Neural crest cell (in vitro differentiated cells): ENCODE measurements at regions not wholly inside any gene's neighbourhood (a gene's known extent, or its start where the extent isn't known, plus 50 kb on each side); places are given as distances from the start of the nearest gene placed in this dataset.

Source experiments
- DNase-seq: peaks from one replicate; pipeline ENCODE4 v3.0.0; 2021; ENCODE audit warnings: low read depth, mixed read lengths, low spot score
- H3K27ac Mint-ChIP-seq: one replicate; pipeline ENCODE4 v1.8.0; 2021; ENCODE audit warnings: mild to moderate bottlenecking, mixed read lengths; ENCODE audit not compliant: unreplicated experiment
- H3K27me3 Mint-ChIP-seq: 2 replicates; pipeline ENCODE4 v1.8.0; 2021; ENCODE audit warnings: low read depth, mild to moderate bottlenecking, mixed read lengths
- H3K36me3 Mint-ChIP-seq: 2 replicates; pipeline ENCODE4 v1.8.0; 2021; ENCODE audit warnings: low read depth, mild to moderate bottlenecking, mixed read lengths
- H3K4me1 Mint-ChIP-seq: 2 replicates; pipeline ENCODE4 v1.8.0; 2021; ENCODE audit warnings: mixed read lengths
- H3K4me3 Mint-ChIP-seq: one replicate; pipeline ENCODE4 v1.8.0; 2021; ENCODE audit warnings: mild to moderate bottlenecking, mixed read lengths
- H3K9me3 Mint-ChIP-seq: 2 replicates; pipeline ENCODE4 v1.8.0; 2021; ENCODE audit warnings: mixed read lengths
- CTCF ChIP-seq: fragments of 200-600 bp; sonication (generic); conservative IDR thresholded peaks from 2 replicates; pipeline ENCODE4 v1.5.0; 2021; ENCODE audit warnings: antibody characterized with exemption, mild to moderate bottlenecking

- Mint-ChIP-seq H3K36me3 (no peaks in the 10 kb centered on the region), H3K4me3 (peak overlapping the region; percentile 44), H3K27me3 (peaks cover 8% of the 10 kb centered on the region), H3K4me1 (peaks cover 10% of the 10 kb centered on the region), H3K9me3 (no peaks in the 10 kb centered on the region), H3K27ac (no peak overlapping the region)
- TF ChIP-seq CTCF = no peak
- DNase-seq = no peak
Measured at GRCh38 chr16:31703526-31704128, 170.0 kb upstream of the ZNF267 start.

DNA sequence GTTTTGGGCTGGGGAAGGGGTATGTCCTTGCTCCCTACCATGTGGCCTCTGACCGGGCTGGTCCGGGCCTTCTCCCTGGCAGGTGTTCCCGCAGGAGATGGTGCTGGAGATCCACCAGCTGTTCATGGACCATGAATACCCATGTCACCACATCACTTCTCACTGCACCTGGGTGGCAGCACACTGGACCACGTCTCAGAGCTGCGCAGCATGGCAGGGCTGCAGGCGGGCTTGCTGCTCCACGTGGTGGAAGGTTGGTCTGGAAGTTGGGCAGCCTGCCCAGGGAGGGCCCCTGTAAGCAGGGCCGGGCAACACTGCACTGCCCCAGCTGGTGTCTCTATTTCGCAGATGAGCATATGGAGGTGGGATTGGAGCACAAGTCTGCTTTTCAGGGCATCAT is 169.5 kb upstream of the ZNF267 start:
- no peak for DNase-seq

GRCh38 chr16:31705371-31705770 is 168.2 kb upstream of the ZNF267 start:
- Mint-ChIP-seq H3K27me3 (no peaks in the 10 kb centered on the region), H3K36me3 (no peaks in the 10 kb centered on the region), H3K4me1 (peaks cover 10% of the 10 kb centered on the region), H3K9me3 (no peaks in the 10 kb centered on the region), H3K4me3 (no peak overlapping the region), H3K27ac (no peak overlapping the region)
- no peak for TF ChIP-seq CTCF
- no peak for DNase-seq

More for the DNA sequence above, 169.5 kb upstream of the ZNF267 start:
- H3K9me3 Mint-ChIP-seq = no peaks in the 10 kb centered on the region
- peaks cover 10% of the 10 kb centered on the region for H3K4me1 Mint-ChIP-seq
- H3K27ac Mint-ChIP-seq = no peak overlapping the region
- H3K4me3 Mint-ChIP-seq = no peak overlapping the region
- H3K36me3 Mint-ChIP-seq = no peaks in the 10 kb centered on the region
- peaks cover 4% of the 10 kb centered on the region for H3K27me3 Mint-ChIP-seq
- TF ChIP-seq CTCF = no peak

DNA sequence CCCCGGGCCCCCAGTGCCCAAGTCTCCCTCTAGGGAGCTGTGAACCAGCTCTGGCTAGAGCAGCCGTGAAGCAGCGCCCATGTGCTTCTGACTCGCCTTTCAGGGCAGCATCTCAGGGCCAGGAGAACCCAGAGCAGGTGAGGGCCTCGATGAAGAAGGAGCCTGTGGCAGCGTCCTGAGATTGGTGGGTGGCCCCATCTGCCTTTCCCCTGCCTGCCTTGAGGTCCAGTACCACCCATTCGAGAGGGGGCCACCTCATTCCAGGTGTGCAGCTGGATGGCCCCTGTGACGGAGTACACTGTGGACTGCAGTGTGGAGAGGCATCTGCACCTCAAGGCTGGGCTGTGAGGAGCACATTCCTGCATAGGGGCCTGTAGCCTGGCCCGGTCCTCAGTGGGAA is 167.3 kb upstream of the ZNF267 start:
- no peak for DNase-seq
- Mint-ChIP-seq H3K27ac (no peak overlapping the region), H3K4me1 (peaks cover 5% of the 10 kb centered on the region), H3K27me3 (no peaks in the 10 kb centered on the region), H3K36me3 (no peaks in the 10 kb centered on the region), H3K4me3 (no peak overlapping the region), H3K9me3 (no peaks in the 10 kb centered on the region)
- no peak for TF ChIP-seq CTCF

DNA sequence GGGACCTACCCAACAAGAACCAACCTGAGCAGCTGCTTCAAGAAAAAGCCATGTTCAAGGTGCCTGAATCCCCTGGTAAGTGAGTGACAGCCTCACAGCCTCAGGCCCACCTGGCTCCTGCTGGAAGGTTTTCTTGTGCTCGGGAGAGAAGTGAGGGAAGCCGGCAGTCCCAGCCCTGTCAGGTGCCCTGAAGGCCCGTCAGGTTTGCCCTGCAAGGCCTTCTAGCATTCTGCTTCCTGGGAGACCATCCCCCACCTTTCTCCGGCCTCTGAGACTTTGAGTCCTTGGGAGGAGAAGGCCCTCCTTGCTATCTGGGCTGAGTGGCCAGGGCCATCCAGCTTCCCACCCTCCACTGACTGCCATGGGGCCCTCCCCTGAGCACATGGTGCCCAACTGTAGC is 166.7 kb upstream of the ZNF267 start:
- Mint-ChIP-seq H3K27me3 (no peaks in the 10 kb centered on the region), H3K4me3 (peak overlapping the region; percentile 27), H3K27ac (no peak overlapping the region), H3K36me3 (no peaks in the 10 kb centered on the region), H3K4me1 (no peaks in the 10 kb centered on the region), H3K9me3 (no peaks in the 10 kb centered on the region)
- no peak for TF ChIP-seq CTCF
- DNase-seq = no peak
